PFSK-1 (cell line): ENCODE measurements at regions not wholly inside any gene's neighbourhood (a gene's known extent, or its start where the extent isn't known, plus 50 kb on each side); places are given as distances from the start of the nearest gene placed in this dataset.

Source experiments
- POLR2AphosphoS5 ChIP-seq: IDR thresholded peaks from 2 replicates; pipeline ENCODE4 v1.6.1; 2012; ENCODE audit warnings: low read depth, mild to moderate bottlenecking, control low read depth, low read length, moderate library complexity
- REST ChIP-seq, 2 experiments: IDR thresholded peaks; 2 replicates each; pipeline versions ENCODE4 v1.6.1 to v1.8.0; 2011 to 2012; ENCODE audit warnings: low read depth in 2 of 2, low read length in 2 of 2, control low read depth in 1 of 2, inconsistent platforms in 1 of 2, mild to moderate bottlenecking in 1 of 2, moderate library complexity in 1 of 2; ENCODE audit not compliant: insufficient read depth in 1 of 2
- TAF1 ChIP-seq: IDR thresholded peaks from 2 replicates; pipeline ENCODE4 v1.6.1; 2012; ENCODE audit warnings: low read length, control low read depth, borderline replicate concordance; ENCODE audit not compliant: insufficient read depth

DNA sequence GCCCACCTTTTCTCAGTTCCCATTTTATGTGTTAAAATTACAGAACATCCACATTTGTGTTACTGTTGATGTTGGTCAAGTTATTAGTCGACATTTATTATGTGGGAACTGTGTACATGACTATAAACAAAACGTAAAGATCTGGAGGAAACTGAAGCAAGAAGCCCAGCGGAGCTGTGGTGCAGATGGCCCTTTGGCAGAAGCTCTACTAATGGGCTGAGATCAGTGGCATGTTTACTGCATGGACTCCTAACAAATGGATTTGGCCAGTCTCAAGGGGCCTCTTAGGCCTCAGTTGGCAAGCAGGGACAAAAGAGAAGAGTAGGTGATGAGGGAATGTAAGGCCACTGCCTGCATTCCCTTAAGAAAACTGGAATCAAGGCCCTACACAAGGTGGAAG lies 282.1 kb upstream of the TCF21 start:
- TF ChIP-seq POLR2AphosphoS5, result no peak
- no peak for TF ChIP-seq REST (IDR thresholded peaks at IDR 0.05; ENCODE audit: insufficient read depth in 1 of 2, low read depth in 2 of 2, low read length in 2 of 2)
- no peak for TF ChIP-seq TAF1
